ENCODE measurements at regions not wholly inside any gene's neighbourhood (a gene's known extent, or its start where the extent isn't known, plus 50 kb on each side); places are given as distances from the start of the nearest gene placed in this dataset.
"Not testable (repeated sequence)": the region's sequence is repeated elsewhere in the genome, so short reads cannot be mapped to it uniquely, and the experiment has no call there.

- H3K27ac ChIP-seq, result no peak overlapping the region
- H3K4me3 ChIP-seq, result no peak overlapping the region
- H3K27me3 ChIP-seq, result no peaks in the 10 kb centered on the region
- peaks cover 0 to 10% (median 0%) of the 10 kb centered on the region in 4 donors for H3K9me3 ChIP-seq
- no peaks in the 10 kb centered on the region for H3K4me1 ChIP-seq
- no peak for TF ChIP-seq CTCF (IDR thresholded peaks at IDR 0.05)
- TF ChIP-seq EP300 (IDR thresholded peaks at IDR 0.05), result no peak
- DNase-seq (ENCODE audit: low spot score in 2 of 2), result no peak
- no peaks in the 10 kb centered on the region for H3K36me3 ChIP-seq
Measured at GRCh38 chr2:75853436-75853835, 142.7 kb upstream of the GCFC2 start.

GRCh38 chr2:75852639-75853038 lies 141.9 kb upstream of the GCFC2 start:
- 74 to 79% methylated on average over 2 of the region's 2 CpGs for whole genome bisulfite sequencing, 2 donors

GRCh38 chr2:75846683-75847190 lies 136.0 kb upstream of the GCFC2 start:
- no peaks in the 10 kb centered on the region for H3K27me3 ChIP-seq
- no peaks in the 10 kb centered on the region for H3K4me1 ChIP-seq
- H3K27ac ChIP-seq, result no peak overlapping the region
- no peak for DNase-seq (ENCODE audit: low spot score in 2 of 2)
- H3K9me3 ChIP-seq, result no peaks in the 10 kb centered on the region
- H3K36me3 ChIP-seq, result no peaks in the 10 kb centered on the region
- no peak for TF ChIP-seq CTCF (IDR thresholded peaks at IDR 0.05)
- TF ChIP-seq EP300 (IDR thresholded peaks at IDR 0.05), result no peak
- TF ChIP-seq POLR2A (IDR thresholded peaks at IDR 0.05), result no peak
- H3K4me3 ChIP-seq, result no peak overlapping the region
- WGBS, 2 donors, result 14 to 17% methylated on average over 1 of the region's 1 CpG

More at GRCh38 chr2:75852639-75853038, 141.9 kb upstream of the GCFC2 start:
- no peak overlapping the region for H3K27ac ChIP-seq
- TF ChIP-seq EP300 (IDR thresholded peaks at IDR 0.05), result no peak
- no peak for TF ChIP-seq POLR2A (IDR thresholded peaks at IDR 0.05)
- TF ChIP-seq CTCF (IDR thresholded peaks at IDR 0.05), result no peak
- H3K9me3 ChIP-seq, result peaks cover 0 to 10% (median 0%) of the 10 kb centered on the region in 4 donors
- no peak for DNase-seq (ENCODE audit: low spot score in 2 of 2)
- H3K36me3 ChIP-seq, result no peaks in the 10 kb centered on the region
- no peaks in the 10 kb centered on the region for H3K27me3 ChIP-seq
- H3K4me3 ChIP-seq, result no peak overlapping the region
- H3K4me1 ChIP-seq, result no peaks in the 10 kb centered on the region

- H3K4me1 ChIP-seq, result no peaks in the 10 kb centered on the region
- no peaks in the 10 kb centered on the region for H3K27me3 ChIP-seq
- no peak overlapping the region for H3K4me3 ChIP-seq
- H3K27ac ChIP-seq, result no peak overlapping the region
- TF ChIP-seq CTCF (IDR thresholded peaks at IDR 0.05), result no peak
- H3K9me3 ChIP-seq, result no peaks in the 10 kb centered on the region
- H3K36me3 ChIP-seq, result no peaks in the 10 kb centered on the region
- DNase-seq (ENCODE audit: low spot score in 2 of 2), result no peak
Measured at GRCh38 chr2:75844651-75845050, 133.9 kb upstream of the GCFC2 start.

- WGBS, 2 donors, result 89 to 92% methylated on average over 4 of the region's 4 CpGs
Measured at GRCh38 chr2:75834588-75834987, 123.9 kb upstream of the GCFC2 start.

GRCh38 chr2:75833386-75833785 lies 122.7 kb upstream of the GCFC2 start:
- no peaks in the 10 kb centered on the region for H3K36me3 ChIP-seq
- no peaks in the 10 kb centered on the region for H3K27me3 ChIP-seq
- no peak for TF ChIP-seq CTCF (IDR thresholded peaks at IDR 0.05)
- no peak for TF ChIP-seq EP300 (IDR thresholded peaks at IDR 0.05)
- no peak for TF ChIP-seq POLR2A (IDR thresholded peaks at IDR 0.05)
- no peak overlapping the region for H3K4me3 ChIP-seq
- DNase-seq (ENCODE audit: low spot score in 2 of 2), result no peak
- H3K27ac ChIP-seq, result no peak overlapping the region
- 44 to 72% methylated on average over 2 of the region's 2 CpGs for WGBS, 2 donors
- peaks cover 0 to 6% (median 0%) of the 10 kb centered on the region in 4 donors for H3K9me3 ChIP-seq
- no peaks in the 10 kb centered on the region for H3K4me1 ChIP-seq

More at GRCh38 chr2:75834588-75834987, 123.9 kb upstream of the GCFC2 start:
- peaks cover 0 to 12% (median 2%) of the 10 kb centered on the region in 4 donors for H3K9me3 ChIP-seq
- not testable (repeated sequence) for H3K27ac ChIP-seq; H3K4me1 ChIP-seq; H3K27me3 ChIP-seq; H3K36me3 ChIP-seq; DNase-seq (ENCODE audit: low spot score in 2 of 2); H3K4me3 ChIP-seq
